ENCODE measurements at regions not wholly inside any gene's neighbourhood (a gene's known extent, or its start where the extent isn't known, plus 50 kb on each side); places are given as distances from the start of the nearest gene placed in this dataset.

DNA sequence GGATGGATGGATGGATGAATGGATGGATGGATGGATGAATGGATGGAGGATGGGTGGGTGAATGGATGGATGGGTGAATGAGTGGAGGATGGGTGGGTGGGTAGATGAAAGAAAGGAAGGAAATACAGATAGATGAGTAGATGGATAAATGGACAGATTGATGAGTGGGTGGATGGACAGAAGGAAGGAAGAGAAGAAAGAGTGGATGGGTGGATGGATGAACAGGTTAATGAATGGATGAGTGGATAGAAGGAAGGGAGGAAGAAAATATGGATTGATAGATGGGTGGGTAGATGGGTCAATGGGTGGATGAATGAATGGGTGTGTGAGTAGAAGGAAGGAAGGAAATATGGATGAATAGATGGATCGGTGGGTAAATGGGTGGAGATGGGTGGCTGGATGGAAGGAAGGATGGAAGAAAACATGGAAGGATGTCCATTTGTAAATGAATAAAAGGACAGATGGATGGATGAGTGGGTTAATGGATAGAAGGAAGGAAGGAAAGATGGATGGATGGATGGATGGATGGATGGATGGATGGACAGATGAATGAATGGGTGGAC is 97.3 kb upstream of the TNRC6C start (continued):
- TF ChIP-seq, protein P1, sequence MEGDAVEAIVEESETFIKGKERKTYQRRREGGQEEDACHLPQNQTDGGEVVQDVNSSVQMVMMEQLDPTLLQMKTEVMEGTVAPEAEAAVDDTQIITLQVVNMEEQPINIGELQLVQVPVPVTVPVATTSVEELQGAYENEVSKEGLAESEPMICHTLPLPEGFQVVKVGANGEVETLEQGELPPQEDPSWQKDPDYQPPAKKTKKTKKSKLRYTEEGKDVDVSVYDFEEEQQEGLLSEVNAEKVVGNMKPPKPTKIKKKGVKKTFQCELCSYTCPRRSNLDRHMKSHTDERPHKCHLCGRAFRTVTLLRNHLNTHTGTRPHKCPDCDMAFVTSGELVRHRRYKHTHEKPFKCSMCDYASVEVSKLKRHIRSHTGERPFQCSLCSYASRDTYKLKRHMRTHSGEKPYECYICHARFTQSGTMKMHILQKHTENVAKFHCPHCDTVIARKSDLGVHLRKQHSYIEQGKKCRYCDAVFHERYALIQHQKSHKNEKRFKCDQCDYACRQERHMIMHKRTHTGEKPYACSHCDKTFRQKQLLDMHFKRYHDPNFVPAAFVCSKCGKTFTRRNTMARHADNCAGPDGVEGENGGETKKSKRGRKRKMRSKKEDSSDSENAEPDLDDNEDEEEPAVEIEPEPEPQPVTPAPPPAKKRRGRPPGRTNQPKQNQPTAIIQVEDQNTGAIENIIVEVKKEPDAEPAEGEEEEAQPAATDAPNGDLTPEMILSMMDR (IDR thresholded peaks at IDR 0.05; ENCODE audit: control extremely low read depth in 1 of 3, insufficient read depth in 1 of 3, low read depth in 1 of 3, low read length in 3 of 3) = no peak
- no peak for TF ChIP-seq BACH1 (IDR thresholded peaks at IDR 0.05; ENCODE audit: low read length)
- TF ChIP-seq SP4 (IDR thresholded peaks at IDR 0.05; ENCODE audit: low read length) = no peak
- no peak for TF ChIP-seq ASH2L (IDR thresholded peaks at IDR 0.05; ENCODE audit: low read length)
